Uterus (tissue), 2 donors: ENCODE measurements at regions not wholly inside any gene's neighbourhood (a gene's known extent, or its start where the extent isn't known, plus 50 kb on each side); places are given as distances from the start of the nearest gene placed in this dataset.

Experiments used
- POLR2A ChIP-seq, 2 donors: fragments of 450-650 bp; IDR thresholded peaks; one replicate each; pipeline ENCODE4 v1.6.1; 2016; ENCODE audit warnings: antibody characterized with exemption in 2 of 2, mild to moderate bottlenecking in 1 of 2, moderate library complexity in 1 of 2
- TF ChIP-seq, protein P1 (sequence below), 4 experiments: fragments of 200-600 bp in 2 of 4; fragments of 450-650 bp in 2 of 4; sonication (generic) in 2 of 4; IDR thresholded peaks; one replicate each; pipeline ENCODE4 v1.5.1; 2016 to 2019; ENCODE audit warnings: antibody characterized with exemption in 4 of 4, mild to moderate bottlenecking in 2 of 4, moderate library complexity in 1 of 4

DNA sequence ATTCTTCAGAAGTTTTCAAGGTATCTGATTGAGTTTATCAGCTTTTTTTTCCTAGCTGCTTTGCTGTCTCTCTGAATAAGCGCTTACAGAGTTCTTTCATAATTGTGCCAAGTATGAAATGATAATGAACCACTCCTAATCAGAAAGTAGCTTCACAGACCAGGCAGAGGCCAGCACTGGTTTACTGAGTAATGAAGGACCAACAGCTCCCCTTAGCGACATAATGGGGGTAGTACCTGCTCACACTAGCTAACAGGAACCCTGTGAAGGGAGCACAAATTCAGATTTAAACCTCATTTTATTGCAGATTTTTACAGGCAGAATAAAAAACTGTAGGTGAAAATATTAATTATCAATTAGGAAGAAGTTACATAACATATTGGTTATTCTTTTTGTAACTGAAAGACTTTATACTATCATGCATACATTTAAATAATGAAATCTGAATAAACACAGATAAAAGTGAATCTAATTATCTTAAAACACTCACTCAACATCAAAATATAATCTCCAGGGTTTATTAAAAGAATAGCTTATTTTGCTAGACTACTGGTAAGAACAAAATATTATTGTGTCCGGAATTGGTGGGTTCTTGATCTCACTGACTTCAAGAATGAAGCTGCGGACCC lies 53.7 kb upstream of the LRRC30 start:
- TF ChIP-seq, protein P1, sequence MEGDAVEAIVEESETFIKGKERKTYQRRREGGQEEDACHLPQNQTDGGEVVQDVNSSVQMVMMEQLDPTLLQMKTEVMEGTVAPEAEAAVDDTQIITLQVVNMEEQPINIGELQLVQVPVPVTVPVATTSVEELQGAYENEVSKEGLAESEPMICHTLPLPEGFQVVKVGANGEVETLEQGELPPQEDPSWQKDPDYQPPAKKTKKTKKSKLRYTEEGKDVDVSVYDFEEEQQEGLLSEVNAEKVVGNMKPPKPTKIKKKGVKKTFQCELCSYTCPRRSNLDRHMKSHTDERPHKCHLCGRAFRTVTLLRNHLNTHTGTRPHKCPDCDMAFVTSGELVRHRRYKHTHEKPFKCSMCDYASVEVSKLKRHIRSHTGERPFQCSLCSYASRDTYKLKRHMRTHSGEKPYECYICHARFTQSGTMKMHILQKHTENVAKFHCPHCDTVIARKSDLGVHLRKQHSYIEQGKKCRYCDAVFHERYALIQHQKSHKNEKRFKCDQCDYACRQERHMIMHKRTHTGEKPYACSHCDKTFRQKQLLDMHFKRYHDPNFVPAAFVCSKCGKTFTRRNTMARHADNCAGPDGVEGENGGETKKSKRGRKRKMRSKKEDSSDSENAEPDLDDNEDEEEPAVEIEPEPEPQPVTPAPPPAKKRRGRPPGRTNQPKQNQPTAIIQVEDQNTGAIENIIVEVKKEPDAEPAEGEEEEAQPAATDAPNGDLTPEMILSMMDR (IDR thresholded peaks at IDR 0.05) = peak; percentile 61 to 72 (median 65)
- TF ChIP-seq POLR2A (IDR thresholded peaks at IDR 0.05) = no peak
